GM04504 (cell line): ENCODE measurements at regions not wholly inside any gene's neighbourhood (a gene's known extent, or its start where the extent isn't known, plus 50 kb on each side); places are given as distances from the start of the nearest gene placed in this dataset.
A peak's percentile ranks its signal among the peaks of the same experiment; 100 is the strongest.

Experiments
- DNase-seq: peaks from one replicate; pipeline ENCODE4 v3.0.0-alpha.2; 2012; ENCODE audit warnings: low read depth

DNA sequence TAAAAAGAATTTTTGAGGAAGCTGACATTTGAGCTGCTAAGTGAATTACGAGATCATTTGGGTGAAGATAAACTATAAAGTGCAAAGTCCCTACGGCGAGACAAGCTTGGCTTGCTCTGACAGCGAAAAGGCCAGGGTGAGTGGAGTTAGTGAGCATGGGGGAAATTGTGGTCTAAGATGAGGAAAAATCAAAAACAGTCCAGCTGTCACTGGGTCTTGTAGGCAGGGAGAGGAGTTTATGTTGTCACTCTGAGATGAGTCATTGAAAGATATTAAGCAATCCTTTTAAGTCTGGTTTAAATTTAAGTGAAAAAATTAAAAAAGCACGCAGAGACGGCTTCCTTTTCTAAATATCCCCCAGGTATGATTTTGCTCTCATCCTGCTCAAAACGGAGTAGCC, 601.9 kb downstream of the MRPL39 start:
- peak; percentile 15 for DNase-seq

DNA sequence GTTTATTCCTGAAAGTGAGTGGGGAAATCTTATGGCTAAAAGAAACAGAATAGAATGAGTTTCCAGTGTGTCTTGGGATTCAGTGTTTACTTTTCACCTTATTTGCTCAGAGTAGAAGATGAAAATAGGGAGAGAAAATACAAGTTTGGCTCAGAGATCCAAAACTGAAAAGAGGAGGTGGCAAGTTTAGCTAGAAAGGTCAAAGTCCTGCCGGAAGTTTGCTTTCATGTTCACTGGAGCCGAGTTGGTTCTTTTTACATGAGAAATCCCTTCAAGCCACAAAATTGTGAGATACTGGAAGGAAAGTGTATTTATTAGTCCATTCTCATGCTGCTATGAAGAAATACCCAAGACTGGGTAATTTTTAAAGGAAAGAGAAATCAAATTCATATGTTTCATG, 604.6 kb downstream of the MRPL39 start:
- DNase-seq: no peak

DNA sequence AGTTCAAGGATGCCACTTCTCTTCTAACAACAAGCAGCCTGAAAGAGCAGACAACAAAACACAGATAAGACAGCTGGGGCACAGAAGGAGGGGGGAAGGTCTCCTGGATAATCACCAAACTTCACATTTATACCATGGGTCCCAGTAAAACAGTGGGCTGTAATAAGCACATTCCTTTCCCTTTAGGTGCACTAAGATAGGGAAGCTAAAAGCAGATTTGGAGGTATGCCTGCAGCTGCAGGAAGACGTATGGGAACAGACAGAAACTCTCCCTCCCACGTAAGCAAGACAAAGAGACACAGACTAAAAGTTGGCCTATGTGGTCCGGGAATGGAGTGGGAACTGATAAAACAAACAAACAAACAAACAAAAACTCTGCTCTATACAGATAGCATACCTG, 612.1 kb downstream of the MRPL39 start:
- no peak for DNase-seq

DNA sequence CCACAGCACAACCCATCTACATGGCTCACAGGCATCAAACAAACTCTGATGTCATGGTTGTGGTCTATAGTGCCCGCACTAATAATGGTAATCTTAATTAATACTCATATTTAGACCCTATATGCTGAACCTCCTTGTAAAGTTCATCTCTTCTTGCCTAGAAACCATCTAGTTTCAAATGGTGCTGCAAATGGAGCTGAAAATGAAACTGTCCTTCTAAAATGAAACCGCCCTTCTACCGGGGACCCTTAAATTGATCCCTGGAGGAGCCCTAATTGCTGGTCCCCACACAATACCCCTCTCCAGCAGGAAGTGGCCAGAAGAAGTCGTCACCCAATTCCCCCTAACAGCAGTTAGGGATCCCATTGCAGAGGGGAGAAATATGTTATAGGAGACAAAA, 612.6 kb downstream of the MRPL39 start:
- no peak for DNase-seq

DNA sequence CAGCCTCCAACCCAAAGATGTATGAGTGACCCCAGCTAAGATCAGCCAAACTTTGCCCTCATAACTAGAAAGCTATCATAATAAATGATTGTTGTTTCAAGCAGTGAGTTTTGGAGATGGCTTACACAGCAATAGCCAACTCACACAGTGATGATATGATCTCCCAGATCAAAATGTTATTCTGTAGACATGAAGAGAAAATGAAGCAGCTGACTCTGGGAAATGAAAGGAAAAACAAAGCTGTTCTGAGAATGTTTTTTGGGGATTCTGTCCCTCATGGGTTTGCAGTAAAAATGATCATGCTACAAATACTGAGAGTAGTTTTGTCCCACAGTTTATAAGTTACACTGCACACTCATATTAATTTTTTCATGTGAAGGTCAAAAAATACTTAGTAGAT, 617.8 kb downstream of the MRPL39 start:
- DNase-seq: no peak

DNA sequence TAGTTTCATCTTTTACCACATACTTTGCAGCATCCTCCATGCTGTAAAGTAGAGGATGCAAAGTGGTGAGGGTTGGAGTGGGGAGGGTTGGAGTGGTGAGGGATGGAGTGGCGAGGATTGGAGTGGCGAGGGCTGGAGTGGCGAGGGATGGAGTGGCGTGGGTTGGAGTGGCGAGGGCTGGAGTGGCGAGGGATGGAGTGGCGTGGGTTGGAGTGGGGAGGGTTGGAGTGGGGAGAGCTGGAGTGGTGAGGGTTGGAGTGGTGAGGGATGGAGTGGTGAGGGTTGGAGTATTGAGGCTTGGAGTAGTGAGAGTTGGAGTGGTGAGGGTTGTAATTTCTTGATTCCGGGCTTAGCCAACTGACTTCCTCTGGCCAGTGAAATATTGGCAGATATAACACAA, 618.3 kb downstream of the MRPL39 start:
- DNase-seq: no peak

DNA sequence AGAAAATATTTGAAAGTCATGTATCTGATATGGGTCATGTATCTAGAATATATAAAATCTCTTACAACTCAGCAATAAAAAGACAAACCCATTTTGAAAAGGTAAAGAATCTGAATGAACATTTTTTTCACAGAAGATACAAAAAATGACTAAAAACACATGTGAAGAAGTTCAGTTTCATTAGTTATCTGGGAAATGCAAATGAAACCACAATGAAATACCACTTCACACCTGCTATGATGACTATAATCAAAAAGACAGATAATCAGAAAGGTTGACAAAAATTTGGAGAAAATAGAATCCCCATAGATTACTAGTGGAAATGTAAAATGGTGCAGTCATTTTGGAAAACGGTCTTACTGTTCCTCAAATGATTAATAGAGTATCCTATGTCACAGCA, 631.0 kb downstream of the MRPL39 start:
- no peak for DNase-seq

DNA sequence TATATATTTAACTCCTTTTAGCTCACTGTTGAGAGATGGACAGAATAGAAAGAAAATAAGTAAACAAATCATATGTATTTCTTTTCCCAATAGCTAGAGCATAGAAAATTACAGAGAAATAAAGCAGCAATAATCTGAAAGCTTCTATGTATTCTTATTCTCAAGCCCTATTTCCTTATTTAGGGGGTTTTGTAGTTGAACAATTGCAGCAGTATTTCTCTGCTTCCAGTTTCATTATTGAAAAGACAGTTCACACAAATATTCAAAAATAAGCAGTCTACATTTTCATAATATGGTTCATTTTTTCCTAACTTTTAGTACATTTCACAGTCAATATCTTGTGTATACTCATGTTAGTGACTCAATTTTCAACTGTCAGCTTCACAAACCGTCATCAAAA, 638.2 kb downstream of the MRPL39 start:
- no peak for DNase-seq

DNA sequence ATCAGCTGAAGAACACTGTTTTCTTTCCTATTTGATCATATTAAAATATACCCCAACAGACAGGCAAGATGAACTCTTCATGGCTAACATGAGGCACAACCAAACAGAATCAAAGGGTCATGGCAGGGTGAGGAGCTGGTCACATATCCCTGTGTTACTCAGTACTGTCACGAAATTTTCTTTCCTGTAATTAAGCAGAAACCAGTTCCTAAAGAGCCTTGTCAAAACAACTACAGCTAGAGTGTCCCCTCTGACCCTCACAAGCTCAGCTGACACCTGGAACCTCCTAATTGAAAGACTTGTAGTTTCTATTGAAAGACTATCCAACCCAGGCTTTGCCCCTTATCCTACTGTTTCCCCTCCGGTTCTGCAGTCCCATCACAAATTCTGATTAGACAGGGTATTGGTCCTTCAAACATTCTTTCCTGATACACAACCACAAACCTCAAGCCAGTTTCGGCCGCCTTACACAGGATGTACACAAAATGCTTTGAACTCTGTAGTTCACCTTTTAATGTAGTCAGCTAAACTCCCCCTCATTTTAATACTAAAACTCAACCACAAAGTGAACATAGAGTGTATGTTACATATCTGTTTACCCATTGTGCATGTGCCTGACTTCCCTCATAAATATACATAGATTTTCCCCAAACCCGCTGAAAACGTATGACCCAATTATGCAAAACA, 651.9 kb downstream of the MRPL39 start:
- no peak for DNase-seq

DNA sequence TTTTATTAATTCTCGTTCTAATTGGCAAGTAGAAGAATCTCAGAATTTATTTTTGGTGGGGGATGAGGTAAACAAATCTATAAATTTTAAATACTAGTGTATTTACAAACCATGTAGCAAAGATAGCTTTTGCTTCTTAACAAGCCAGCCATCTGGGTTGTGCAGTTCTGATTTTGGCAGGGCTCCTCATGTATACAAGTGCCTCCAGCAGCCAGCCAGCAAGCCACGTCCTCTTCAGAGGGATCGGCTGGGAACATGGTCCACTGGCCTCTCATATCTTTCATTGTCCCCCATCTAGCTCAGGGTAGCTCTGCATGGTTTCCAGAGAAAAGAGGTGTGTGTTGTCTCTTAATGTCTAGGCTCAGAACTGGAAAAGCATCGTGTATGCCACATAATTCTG, 659.1 kb downstream of the MRPL39 start:
- DNase-seq: no peak

DNA sequence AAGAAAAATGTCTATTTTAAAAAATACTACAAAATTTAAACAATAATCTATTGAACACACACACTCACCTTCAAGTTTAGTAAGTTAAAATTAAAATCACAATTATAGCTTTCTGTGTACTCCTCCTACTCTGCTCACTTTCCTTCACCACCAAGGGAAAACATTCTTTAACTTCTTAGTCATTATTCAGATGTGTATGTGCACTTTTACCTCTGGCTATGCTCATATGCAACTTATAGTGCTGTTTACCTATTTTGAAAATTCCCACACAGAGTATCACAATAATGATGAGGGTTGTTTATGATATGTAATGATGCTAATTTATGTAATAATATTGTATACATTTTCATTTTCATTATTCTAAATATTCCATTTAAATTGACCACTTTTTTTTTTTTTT, 661.4 kb downstream of the MRPL39 start:
- DNase-seq: no peak

DNA sequence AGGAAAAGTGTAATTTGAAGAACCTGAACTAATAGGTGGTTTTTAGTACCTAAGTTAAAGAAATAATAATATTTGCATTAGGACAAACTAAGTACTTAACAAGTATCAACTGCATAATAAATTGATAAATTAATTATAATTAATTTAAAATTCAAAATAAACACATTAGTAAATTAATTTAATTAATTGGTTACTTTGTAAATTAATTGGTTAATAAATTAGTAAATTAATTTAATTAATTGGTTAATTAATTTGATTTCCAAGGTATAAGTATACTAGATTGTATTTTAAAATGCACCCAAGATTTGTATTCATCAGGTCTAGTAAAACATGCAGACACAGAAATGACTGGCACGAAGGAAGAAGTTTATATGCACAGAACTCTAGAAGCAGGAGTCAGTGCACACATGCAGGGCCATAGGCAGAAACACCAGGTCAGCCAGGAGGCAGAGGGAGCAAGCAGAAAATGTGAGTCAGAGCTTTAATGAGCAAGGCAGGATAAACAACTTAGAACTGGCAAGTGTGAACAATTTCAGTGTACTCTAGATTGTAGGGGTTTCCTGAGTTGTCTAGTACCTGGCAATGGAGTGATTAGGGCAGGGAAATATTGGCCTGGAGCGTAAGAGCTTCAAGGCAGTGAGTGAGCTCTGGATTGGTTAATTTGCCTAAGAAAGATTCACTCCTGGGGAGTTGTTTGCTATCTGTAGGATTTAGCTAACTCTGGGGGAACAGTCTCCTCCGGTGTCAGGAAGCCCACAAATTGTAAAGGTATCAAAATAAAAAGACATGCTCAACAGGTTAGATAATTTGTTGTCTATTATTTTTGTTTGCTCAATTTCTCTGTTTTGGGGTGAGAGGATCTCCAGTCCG, 665.7 kb downstream of the MRPL39 start:
- no peak for DNase-seq

DNA sequence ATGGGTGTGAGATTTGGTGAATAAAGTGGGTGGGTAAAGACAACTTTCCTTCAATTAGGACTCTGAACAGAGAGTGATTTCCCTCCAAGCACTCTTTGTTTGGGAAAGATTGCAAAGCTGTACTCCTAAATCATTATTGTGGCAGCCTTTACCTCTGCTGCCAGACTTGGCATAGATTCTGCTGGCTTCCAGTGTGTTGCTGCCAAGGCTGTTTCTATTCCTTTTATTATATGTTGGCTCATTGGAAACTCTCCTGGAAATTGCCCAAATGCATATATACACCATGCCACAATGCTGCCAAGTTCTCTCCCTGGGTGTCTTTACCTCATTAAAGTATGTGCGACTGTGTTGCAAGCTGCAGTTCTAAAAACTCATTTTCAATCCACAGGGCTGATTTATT, 668.0 kb downstream of the MRPL39 start:
- DNase-seq: no peak

DNA sequence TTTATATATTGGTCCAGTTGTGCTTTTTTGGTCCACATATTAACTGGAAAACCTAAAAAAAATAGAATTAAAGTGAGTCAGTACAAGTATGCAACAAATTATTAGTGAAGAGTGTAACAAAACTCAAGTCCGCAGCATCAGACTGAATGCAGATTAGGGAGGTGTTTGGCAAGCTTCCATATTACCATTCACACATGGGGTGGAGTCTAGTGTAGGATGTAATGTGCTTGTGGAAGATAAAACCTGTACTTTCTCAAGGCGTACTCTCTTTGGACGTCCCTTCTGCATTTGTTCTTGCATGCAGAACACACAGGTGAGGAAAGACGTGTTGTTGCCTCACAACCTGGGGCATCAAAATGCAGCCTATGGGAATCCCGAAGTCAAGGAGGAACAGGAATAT, 668.7 kb downstream of the MRPL39 start:
- no peak for DNase-seq

DNA sequence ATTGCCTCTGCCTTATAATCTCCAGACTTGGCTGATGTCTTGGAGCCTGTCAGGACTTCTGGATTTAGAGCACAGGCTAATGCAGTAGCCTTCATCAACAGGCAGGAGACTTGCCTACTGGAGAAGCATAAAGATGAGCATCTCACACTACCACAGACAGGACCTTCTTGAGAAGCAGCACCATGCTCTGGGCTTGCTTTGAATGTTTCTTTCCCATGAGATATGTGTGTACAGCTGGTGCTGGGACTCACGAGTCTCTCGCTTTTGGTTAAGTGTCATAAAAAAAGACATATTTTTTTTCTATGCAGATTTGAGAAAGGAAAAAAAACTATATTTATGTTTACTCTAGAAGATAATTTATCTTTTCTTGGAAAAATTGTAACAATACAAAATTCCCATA, 671.3 kb downstream of the MRPL39 start:
- no peak for DNase-seq

DNA sequence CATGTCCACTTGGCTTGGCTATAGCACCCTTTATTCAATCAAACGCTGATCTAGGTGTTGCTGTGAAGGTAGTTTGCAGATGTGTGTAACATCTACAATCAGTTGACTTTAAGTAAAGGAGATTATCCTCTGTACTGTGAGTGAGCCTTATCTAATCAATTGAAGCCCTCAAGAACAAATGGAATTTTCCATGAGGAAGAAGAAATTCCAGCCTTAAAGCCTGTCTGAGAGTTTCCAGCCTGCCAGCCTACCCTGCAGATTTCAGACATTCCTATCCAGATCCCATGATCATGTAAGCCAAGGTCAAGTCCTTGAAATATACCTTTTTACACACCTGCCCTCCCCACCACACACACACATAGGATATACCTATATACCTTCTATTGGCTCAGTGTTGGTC, 696.7 kb downstream of the MRPL39 start:
- no peak for DNase-seq

DNA sequence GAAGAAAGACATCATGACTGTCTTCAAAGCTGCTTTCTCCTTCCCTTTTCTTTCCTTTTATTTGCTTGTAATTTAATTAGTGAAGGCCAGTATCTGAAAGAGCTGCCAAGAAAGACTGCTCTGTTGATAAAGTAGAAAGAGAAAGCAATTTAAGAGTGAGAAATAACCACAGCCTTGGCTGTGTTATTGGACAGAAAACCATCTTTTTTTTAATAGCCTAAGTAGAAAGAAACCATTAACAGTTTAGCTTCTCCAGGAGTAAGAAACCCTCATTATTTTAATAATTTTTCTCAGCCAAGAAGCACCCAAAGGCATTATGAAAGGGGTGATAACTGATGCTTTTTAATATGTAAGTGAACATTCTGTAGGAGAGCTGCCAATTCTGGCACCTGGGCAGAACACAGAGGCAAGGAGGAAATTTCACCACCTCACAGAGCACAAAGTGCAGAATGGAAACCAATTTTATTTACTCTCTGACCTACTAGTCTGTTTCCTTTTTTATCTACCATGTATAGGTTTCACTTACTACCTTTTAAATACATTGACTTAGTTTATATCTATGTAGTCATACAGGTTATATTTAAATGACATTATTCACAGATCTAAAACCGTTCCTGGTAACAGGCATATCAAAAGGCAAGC, 703.2 kb downstream of the MRPL39 start:
- no peak for DNase-seq

DNA sequence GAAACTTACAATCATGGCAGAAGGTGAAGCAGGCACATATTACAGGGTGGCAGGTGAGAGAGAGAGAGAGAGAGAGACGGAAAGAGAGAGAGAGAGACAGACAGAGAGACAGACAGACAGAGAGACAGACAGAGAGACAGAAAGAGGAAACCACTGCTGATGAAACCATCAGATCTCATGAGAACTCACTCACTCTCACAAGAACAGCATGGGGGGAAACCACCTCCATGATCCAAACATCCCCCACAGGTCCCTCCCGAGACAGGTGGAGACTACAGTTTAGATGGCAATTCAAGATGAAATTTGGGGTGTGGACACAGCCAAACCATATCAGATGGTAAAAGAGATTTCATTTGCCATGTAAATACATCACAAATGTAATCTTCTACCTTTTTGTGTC, 708.1 kb downstream of the MRPL39 start:
- DNase-seq: no peak

DNA sequence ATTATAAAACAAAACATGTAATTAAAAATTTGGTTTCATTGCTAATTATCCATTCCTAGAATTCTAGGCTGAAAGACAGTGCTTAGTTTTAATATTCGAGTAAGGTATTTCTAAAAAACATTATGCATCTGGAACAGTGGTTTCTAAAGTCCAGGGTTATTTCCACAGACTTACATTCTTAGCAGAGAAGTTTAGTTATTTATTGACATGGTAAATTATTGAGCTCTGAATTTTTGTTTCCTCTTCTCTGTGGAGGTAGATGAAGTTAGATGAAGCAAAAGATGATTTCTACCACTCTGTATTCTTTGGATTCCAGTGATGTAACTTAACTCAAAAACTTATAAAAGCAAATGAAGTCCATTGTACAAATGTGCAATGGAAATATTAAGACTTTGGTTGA, 709.4 kb downstream of the MRPL39 start:
- no peak for DNase-seq

DNA sequence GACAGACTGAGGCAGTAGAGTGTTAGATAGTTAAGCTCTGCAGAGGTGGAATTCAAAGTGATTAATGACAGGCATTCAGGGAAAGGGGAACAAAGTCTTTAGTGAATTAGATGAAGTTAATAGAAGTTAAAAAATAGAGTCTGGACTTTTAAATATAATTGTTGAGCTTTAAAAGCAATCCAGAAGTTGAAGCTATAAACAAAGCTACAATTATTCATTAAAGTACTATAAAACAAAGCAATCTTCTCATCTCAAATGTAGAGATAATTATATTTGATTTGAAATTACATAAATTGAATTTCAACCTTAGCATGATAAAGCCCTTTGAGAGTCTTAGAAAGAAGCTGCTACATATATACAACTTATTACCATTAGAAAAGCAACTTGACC, 710.6 kb downstream of the MRPL39 start:
- DNase-seq: no peak

DNA sequence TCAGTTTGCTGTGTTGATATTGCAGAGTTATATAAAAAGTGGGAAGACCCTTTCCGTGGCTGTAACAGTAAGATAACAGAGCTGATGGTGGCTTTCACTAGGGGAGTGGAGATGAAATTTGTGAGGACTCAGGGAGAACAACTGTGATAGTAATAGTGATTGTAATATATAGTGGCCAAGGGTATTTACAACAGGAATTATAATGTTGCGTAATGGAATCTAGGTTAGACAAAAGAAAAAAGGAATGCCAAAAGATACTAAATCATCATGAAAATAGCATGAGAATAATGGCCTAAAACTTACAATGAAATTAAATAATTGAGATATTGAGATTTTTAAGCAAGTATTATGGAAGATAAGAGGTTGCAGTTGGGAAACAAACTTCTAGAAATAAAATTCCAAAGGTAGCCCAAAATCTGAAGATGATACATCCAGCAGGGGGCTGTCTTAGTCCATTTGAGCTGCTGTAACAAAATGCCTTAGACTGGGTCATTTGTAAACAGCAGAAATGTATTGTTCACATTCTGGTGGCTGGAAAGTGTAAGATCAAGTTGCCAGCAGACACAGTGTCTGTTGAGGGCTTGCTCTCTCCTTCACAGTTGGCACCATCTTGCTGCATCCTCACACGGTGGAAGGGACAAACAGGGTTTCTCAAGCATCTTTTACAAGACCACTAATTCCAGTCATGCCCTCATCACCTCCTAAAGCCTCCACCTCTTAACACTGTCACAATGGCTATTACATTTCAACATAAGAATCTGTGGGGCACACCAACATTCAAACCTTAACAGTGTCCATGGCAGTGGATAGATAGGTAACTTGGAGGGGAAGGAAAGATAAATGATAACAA, 711.2 kb downstream of the MRPL39 start:
- peak; percentile 20 for DNase-seq

DNA sequence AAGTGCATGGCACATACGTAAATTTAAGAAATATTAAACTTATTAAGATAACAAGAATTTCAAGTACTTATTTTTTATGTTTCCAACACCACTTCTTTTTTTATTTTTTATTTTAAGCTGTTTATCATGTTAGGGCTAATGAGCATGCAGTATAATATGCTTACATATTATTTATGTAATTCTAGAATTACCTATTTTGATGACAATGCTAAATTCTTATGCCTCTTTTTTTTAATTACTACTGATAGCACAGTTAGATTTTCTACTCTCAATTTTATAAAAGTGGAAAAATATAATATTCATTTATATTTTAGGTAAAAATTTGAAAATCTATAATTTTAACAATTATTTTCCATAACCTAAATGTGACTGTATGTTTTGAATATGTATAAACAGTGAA, 713.0 kb downstream of the MRPL39 start:
- no peak for DNase-seq
